SJCRH30 (cell line): ENCODE measurements at regions not wholly inside any gene's neighbourhood (a gene's known extent, or its start where the extent isn't known, plus 50 kb on each side); places are given as distances from the start of the nearest gene placed in this dataset.
A peak's percentile ranks its signal among the peaks of the same experiment; 100 is the strongest.
"Not testable (repeated sequence)": the region's sequence is repeated elsewhere in the genome, so short reads cannot be mapped to it uniquely, and the experiment has no call there.

Source experiments
- DNase-seq, 2 experiments: peaks; one replicate each; pipeline ENCODE4 v3.0.0-alpha.2; 2015 to 2020
- H3K27ac ChIP-seq: fragments of 250-450 bp; sonication (Bioruptor Pico); 2 replicates; pipeline ENCODE4 v1.5.1; 2020; ENCODE audit warnings: mild to moderate bottlenecking, moderate library complexity
- H3K27me3 ChIP-seq: fragments of 250-450 bp; sonication (Bioruptor Pico); 2 replicates; pipeline ENCODE4 v1.5.1; 2020; ENCODE audit warnings: mild to moderate bottlenecking, moderate library complexity
- H3K36me3 ChIP-seq: fragments of 250-450 bp; sonication (Bioruptor Pico); 2 replicates; pipeline ENCODE4 v1.5.1; 2020; ENCODE audit warnings: mild to moderate bottlenecking, moderate library complexity
- H3K4me1 ChIP-seq: fragments of 250-450 bp; sonication (Bioruptor Pico); 2 replicates; pipeline ENCODE4 v1.5.1; 2020; ENCODE audit warnings: mild to moderate bottlenecking, moderate library complexity
- H3K4me3 ChIP-seq: fragments of 250-450 bp; sonication (Bioruptor Pico); 2 replicates; pipeline ENCODE4 v1.5.1; 2020; ENCODE audit warnings: mild to moderate bottlenecking, moderate library complexity
- H3K9me3 ChIP-seq: fragments of 250-450 bp; sonication (Bioruptor Pico); replicated peaks from 2 replicates; pipeline ENCODE4 v1.5.1; 2020; ENCODE audit warnings: mild to moderate bottlenecking, moderate library complexity

GRCh38 chr17:45653616-45654015, 130.5 kb upstream of the CRHR1 start:
- 0 out of 2 replicates have a peak, but pooled peaks cover 2% of the 10 kb centered on the region for H3K4me1 ChIP-seq
- H3K36me3 ChIP-seq, result no peaks in the 10 kb centered on the region
- no peaks in the 10 kb centered on the region for H3K27me3 ChIP-seq
- no peak overlapping the region for H3K4me3 ChIP-seq
- DNase-seq, result peak; percentile 15 to 40
- H3K27ac ChIP-seq, result no peak overlapping the region
- no peaks in the 10 kb centered on the region for H3K9me3 ChIP-seq

GRCh38 chr17:45656527-45657181, 127.5 kb upstream of the CRHR1 start:
- DNase-seq, result no peak
- H3K27me3 ChIP-seq, result no peaks in the 10 kb centered on the region
- 0 out of 2 replicates have a peak, but pooled peaks cover 2% of the 10 kb centered on the region for H3K4me1 ChIP-seq
- no peak overlapping the region for H3K27ac ChIP-seq
- no peaks in the 10 kb centered on the region for H3K9me3 ChIP-seq
- no peaks in the 10 kb centered on the region for H3K36me3 ChIP-seq
- no peak overlapping the region for H3K4me3 ChIP-seq

GRCh38 chr17:45660474-45660873, 123.6 kb upstream of the CRHR1 start:
- Histone ChIP-seq H3K36me3 (no peaks in the 10 kb centered on the region), H3K4me3 (no peak overlapping the region), H3K4me1 (0 out of 2 replicates have a peak, but pooled peaks cover 2% of the 10 kb centered on the region), H3K9me3 (no peaks in the 10 kb centered on the region; the same call in 1 of the 2 replicates), H3K27me3 (0 out of 2 replicates have a peak, but pooled peaks cover 4% of the 10 kb centered on the region), H3K27ac (no peak overlapping the region)
- DNase-seq, result no peak

GRCh38 chr17:45662432-45662831, 121.7 kb upstream of the CRHR1 start:
- no peaks in the 10 kb centered on the region for H3K36me3 ChIP-seq
- 0 out of 2 replicates have a peak, but pooled peaks cover 4% of the 10 kb centered on the region for H3K27me3 ChIP-seq
- no peak for DNase-seq
- no peaks in the 10 kb centered on the region for H3K4me1 ChIP-seq
- no peaks in the 10 kb centered on the region; the same call in 1 of the 2 replicates for H3K9me3 ChIP-seq
- H3K4me3 ChIP-seq, result no peak overlapping the region
- H3K27ac ChIP-seq, result no peak overlapping the region

- H3K9me3 ChIP-seq, result no peaks in the 10 kb centered on the region; the same call in 1 of the 2 replicates
- 0 out of 2 replicates have a peak, but pooled peaks cover 4% of the 10 kb centered on the region for H3K27me3 ChIP-seq
- H3K36me3 ChIP-seq, result no peaks in the 10 kb centered on the region
- no peaks in the 10 kb centered on the region for H3K4me1 ChIP-seq
- DNase-seq, result no peak
- no peak overlapping the region for H3K4me3 ChIP-seq
- H3K27ac ChIP-seq, result no peak overlapping the region
These were observed 120.3 kb upstream of the CRHR1 start for GRCh38 chr17:45663772-45664171.

DNA sequence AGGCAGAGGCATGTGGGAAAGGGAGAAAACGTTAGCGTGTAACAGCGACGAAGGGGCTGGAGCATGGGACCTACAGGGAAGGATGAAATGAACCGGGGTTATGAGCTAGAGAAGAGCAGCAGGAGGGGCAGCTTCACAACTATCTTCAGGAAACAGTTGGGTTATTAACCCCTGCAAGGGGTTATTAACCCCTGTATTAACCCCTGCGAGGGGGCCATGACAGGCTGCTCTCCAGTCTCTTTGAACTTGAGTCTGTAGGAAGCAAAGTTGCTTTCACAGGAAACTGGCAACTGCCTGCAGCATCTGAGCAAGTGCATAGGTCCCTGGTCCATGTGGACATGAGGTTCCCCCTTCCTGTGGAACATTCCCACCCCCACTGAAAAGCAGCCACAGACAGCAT, 119.2 kb upstream of the CRHR1 start:
- no peak for DNase-seq
- Histone ChIP-seq H3K27ac (no peak overlapping the region), H3K27me3 (0 out of 2 replicates have a peak, but pooled peaks cover 4% of the 10 kb centered on the region), H3K4me1 (no peaks in the 10 kb centered on the region), H3K4me3 (no peak overlapping the region), H3K36me3 (no peaks in the 10 kb centered on the region), H3K9me3 (no peaks in the 10 kb centered on the region; the same call in 1 of the 2 replicates)

DNA sequence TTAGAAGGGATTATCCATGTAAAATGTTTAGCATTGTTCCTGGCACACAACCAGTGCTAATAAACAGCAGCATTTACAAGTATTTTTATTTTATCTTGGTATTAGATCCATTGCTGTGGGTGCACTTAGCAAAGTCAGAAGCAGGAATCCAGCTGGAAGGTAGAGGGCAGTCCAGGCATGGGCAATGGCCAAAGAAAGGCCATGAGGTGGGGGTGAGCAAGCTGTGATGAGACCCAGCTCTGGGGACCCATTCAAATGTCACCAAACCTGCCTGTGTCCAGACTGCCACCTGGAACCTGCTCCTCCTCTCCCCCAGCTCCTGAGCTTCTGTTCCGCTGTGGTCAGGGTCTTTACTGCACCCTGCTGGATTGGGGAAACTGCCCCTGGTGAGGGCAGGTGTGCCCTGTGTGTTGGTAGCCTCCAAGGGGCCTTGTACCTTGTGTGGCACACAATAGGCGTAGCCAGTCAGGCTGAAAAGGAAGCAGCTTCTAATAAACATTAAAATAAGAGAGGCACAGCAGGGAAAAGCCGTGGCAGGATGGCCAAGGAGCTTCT, 118.0 kb upstream of the CRHR1 start:
- no peak overlapping the region for H3K27ac ChIP-seq
- no peak overlapping the region for H3K4me3 ChIP-seq
- H3K9me3 ChIP-seq, result no peaks in the 10 kb centered on the region; the same call in 1 of the 2 replicates
- H3K4me1 ChIP-seq, result no peaks in the 10 kb centered on the region
- no peak for DNase-seq
- H3K36me3 ChIP-seq, result no peaks in the 10 kb centered on the region
- 0 out of 2 replicates have a peak, but pooled peaks cover 4% of the 10 kb centered on the region for H3K27me3 ChIP-seq

DNA sequence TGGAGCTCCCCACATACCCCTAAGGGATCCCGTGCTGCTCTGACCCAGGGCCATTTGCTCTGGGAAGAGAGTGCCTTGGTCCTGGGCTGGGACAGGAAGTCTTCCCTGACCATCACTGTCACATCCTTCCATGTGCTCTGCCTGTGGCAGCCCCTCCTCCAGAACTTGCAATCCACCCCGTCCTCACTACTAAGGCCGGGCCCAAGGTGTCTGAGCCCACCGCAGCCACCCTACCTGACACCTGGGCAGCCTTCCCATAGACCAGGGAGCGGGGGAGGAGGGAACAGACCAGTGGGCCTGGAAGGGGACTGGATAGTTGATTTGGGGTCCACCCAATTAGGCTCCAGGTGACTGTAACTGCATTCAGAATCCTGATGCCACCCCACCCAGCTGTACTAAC, 117.5 kb upstream of the CRHR1 start:
- no peaks in the 10 kb centered on the region; the same call in 1 of the 2 replicates for H3K9me3 ChIP-seq
- no peak for DNase-seq
- H3K27ac ChIP-seq, result no peak overlapping the region
- H3K4me3 ChIP-seq, result no peak overlapping the region
- 0 out of 2 replicates have a peak, but pooled peaks cover 4% of the 10 kb centered on the region for H3K27me3 ChIP-seq
- H3K4me1 ChIP-seq, result no peaks in the 10 kb centered on the region
- no peaks in the 10 kb centered on the region for H3K36me3 ChIP-seq

DNA sequence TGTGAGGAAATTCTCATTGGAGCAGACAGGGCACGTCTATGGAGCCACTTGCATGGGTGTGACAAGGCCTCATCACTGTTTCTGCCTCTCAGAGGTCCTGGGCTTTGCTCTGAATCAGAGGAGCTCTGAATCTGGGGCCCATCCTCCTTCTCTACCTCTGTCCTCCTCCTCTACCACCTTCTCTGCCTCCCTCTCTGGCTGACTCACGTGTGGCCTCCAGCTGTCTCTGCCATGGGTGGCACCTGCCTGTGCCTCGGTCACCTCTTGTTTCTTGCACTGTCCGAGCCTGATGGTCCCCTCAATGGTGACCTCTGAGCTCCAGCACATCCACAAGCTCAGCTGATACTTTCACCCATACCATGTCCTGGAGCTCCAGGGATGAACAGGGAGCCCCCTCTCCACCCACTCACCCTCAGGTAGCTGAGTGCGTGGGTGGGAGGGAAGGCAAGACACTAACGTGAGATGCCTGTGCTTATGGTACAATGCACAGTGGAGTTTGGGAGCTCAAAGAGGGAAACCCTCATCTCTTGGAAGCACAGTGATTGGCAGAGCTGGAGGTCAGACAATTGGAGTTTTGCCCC, 116.4 kb upstream of the CRHR1 start:
- DNase-seq, result no peak
- Histone ChIP-seq H3K4me1 (no peaks in the 10 kb centered on the region), H3K27me3 (0 out of 2 replicates have a peak, but pooled peaks cover 4% of the 10 kb centered on the region), H3K27ac (no peak overlapping the region), H3K36me3 (no peaks in the 10 kb centered on the region), H3K9me3 (no peaks in the 10 kb centered on the region), H3K4me3 (no peak overlapping the region)

DNA sequence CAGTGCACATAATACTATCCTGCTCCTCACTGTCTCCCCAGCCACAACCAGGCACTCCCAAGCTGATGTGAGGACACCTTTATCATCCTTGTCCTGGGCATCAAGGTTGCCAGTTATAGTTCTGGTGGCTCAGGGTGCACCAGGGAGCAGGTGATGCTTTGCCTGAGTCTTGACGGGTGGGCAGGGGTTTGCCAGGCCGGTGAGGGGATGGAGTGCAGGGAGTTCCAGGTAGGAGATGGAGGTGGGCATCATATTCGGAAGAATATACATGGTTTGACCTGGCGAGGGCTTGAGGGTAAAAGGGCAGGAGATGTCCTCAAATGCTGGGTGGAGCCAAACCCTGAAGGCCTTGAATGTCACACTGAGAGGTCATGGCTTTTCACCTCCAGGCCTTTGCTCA, 115.8 kb upstream of the CRHR1 start:
- no peaks in the 10 kb centered on the region for H3K4me1 ChIP-seq
- DNase-seq, result no peak
- H3K27me3 ChIP-seq, result 0 out of 2 replicates have a peak, but pooled peaks cover under 1% of the 10 kb centered on the region
- H3K9me3 ChIP-seq, result 0 out of 2 replicates have a peak, but pooled peaks cover 3% of the 10 kb centered on the region
- H3K27ac ChIP-seq, result no peak overlapping the region
- H3K36me3 ChIP-seq, result no peaks in the 10 kb centered on the region
- H3K4me3 ChIP-seq, result no peak overlapping the region

GRCh38 chr17:45672301-45672700, 111.8 kb upstream of the CRHR1 start:
- DNase-seq, result no peak

GRCh38 chr17:45672792-45673191, 111.3 kb upstream of the CRHR1 start:
- no peak for DNase-seq

More at GRCh38 chr17:45672301-45672700, 111.8 kb upstream of the CRHR1 start:
- Histone ChIP-seq H3K4me1 (no peaks in the 10 kb centered on the region), H3K9me3 (0 out of 2 replicates have a peak, but pooled peaks cover 3% of the 10 kb centered on the region), H3K4me3 (no peak overlapping the region), H3K27me3 (no peaks in the 10 kb centered on the region), H3K27ac (no peak overlapping the region), H3K36me3 (no peaks in the 10 kb centered on the region)

DNA sequence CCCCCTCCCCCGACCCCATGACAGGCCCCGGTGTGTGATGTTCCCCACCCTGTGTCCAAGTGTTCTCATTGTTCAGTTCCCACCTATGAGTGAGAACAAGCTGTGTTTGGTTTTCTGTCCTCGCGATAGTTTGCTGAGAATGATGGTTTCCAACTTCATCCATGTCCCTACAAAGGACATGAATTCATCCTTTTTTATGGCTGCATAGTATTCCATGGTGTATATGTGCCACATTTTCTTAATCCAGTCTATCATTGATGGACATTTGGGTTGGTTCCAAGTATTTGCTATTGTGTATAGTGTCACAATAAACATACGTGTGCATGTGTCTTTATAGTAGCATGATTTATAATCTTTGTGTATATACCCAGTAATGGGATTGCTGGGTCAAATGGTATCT, 110.4 kb upstream of the CRHR1 start:
- not testable (repeated sequence) for DNase-seq, H3K27me3 ChIP-seq, H3K36me3 ChIP-seq, H3K27ac ChIP-seq, H3K4me3 ChIP-seq, H3K9me3 ChIP-seq, H3K4me1 ChIP-seq

More at GRCh38 chr17:45672792-45673191, 111.3 kb upstream of the CRHR1 start:
- no peaks in the 10 kb centered on the region for H3K4me1 ChIP-seq
- H3K27me3 ChIP-seq, result no peaks in the 10 kb centered on the region
- no peak overlapping the region for H3K27ac ChIP-seq
- 0 out of 2 replicates have a peak, but pooled peaks cover 3% of the 10 kb centered on the region for H3K9me3 ChIP-seq
- H3K36me3 ChIP-seq, result no peaks in the 10 kb centered on the region
- H3K4me3 ChIP-seq, result no peak overlapping the region

DNA sequence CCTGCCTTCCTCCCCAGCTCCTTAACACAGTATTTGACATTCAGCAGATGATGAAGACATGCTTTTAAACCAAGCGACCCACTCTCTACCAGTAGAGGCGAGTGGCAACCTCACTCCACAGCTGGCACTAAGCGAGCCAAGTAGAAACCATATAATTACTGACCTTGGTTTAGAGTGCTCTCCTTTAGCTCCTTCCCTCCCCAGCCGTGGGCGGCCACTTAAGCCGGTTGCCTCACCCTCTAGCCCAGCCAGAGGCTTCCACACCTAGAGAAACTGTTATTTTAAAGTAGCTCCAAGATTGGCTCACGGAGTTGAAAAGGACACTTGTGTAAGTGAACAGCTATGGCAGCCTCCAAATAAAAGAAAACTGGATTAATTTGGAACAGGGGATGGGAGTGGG, 109.1 kb upstream of the CRHR1 start:
- Histone ChIP-seq H3K27ac (no peak overlapping the region), H3K4me1 (no peaks in the 10 kb centered on the region), H3K9me3 (0 out of 2 replicates have a peak, but pooled peaks cover 3% of the 10 kb centered on the region), H3K4me3 (no peak overlapping the region), H3K36me3 (no peaks in the 10 kb centered on the region), H3K27me3 (no peaks in the 10 kb centered on the region; the same call in 1 of the 2 replicates)
- no peak for DNase-seq

- Histone ChIP-seq H3K4me3 (no peak overlapping the region), H3K9me3 (0 out of 2 replicates have a peak, but pooled peaks cover 3% of the 10 kb centered on the region), H3K27me3 (no peaks in the 10 kb centered on the region; the same call in 1 of the 2 replicates), H3K4me1 (no peaks in the 10 kb centered on the region), H3K27ac (no peak overlapping the region), H3K36me3 (no peaks in the 10 kb centered on the region)
- DNase-seq, result no peak
These were observed 108.2 kb upstream of the CRHR1 start for GRCh38 chr17:45675892-45676291.
